NCI-H82 treated with DMSO at 0.1 percent for 48 hours (cell line): ENCODE measurements at regions not wholly inside any gene's neighbourhood (a gene's known extent, or its start where the extent isn't known, plus 50 kb on each side); places are given as distances from the start of the nearest gene placed in this dataset.
"Not testable (repeated sequence)": the region's sequence is repeated elsewhere in the genome, so short reads cannot be mapped to it uniquely, and the experiment has no call there.

Source experiments
- DNase-seq: peaks from one replicate; lab custom pipeline; 2025; ENCODE audit not compliant: unreplicated experiment; lab: John Stamatoyannopoulos, UW

DNA sequence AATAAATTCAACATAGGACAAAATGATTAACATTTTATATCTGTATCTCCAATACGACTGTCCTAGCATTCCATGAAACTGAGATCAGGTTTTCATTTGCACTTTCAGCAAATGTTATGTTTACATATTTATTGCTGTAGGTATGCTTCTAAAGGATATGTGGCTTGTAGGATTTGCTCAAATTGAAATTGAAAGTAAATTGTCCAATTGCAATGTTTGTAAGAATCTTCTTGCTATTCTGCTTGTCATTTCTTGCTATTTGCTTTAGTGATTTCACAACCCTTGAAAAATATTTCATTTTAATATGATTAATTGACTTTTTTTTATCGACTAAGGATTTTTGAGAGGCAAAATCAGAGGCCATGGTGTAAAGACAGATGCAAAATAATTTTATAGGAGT lies 904.2 kb upstream of the RAG2 start:
- no peak for DNase-seq

DNA sequence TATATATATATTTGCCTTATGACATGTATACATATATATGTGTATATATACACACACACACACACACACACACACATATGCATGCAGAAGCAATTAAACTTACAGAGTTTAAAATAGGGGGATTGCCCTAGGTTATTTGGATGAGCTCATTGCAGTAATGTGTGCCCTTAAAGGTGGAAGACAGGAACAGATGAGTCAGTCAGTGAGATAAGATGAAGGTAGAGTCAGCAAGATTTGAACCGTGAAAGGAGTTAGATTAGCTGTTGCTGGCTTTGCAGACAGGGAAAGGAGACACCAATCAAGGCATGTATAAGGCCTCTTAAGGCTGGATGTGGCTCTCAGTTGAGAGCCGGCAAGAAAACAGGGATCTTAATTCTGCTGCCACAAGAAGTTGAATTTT lies 902.4 kb upstream of the RAG2 start:
- no peak for DNase-seq

GRCh38 chr11:37497326-37497725 lies 899.3 kb upstream of the RAG2 start:
- no peak for DNase-seq

GRCh38 chr11:37496201-37496600 lies 898.2 kb upstream of the RAG2 start:
- no peak for DNase-seq

DNA sequence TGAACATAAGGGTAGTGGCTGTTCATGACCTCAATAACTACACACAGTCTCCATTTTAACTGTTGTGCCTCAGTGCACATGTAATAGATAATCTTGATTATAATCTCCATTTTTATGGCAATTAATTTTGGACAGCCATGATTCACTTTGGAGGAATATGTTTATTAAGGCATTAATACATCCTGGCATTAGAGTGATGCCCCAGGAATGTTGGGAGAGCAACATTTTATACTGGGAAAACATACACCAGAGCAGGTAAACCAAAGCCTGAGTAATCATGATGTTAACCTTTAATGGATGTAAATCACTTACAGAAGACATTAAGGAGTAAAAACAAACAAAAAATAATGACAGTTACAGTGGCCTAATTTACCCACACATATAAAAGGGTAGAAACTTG lies 886.3 kb upstream of the RAG2 start:
- no peak for DNase-seq

DNA sequence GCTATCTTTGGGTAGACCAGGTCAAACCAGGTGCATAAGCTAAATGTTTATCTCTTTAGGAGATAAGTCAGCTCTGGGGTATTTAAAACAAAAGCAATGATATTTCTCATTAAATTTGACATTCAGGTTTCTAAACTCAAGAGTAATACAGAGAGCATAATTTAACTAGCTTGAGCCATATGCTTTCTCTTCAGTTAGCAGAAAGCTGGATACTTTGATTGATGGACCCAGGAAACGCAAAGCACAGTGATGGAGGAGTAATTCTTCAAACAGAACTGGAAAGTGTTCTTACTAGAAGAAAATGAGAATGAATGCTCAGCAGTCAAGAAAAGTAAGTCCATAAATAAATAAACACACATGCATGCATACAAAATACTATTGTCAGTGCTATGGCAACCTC lies 885.7 kb upstream of the RAG2 start:
- no peak for DNase-seq

GRCh38 chr11:37474889-37475288 lies 876.9 kb upstream of the RAG2 start:
- DNase-seq = no peak

DNA sequence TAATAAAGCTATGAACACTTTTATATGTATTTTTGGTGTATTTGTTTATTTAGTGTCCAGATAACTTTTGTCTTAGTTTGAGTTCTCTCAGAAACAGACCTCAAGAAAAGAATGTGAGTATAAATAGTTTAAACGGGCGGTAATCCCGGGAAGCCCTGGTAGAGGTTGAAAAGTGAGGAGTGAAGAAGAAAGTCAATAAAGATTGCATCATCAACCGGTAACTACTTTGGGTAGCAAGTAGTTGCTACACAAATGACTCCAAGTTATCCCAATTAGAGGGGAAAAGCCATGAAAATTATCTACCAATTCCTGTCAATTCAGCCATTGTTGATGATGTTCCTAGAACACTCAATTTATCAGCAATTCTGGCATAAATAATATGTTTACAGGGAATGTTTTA lies 870.3 kb upstream of the RAG2 start:
- DNase-seq = no peak

DNA sequence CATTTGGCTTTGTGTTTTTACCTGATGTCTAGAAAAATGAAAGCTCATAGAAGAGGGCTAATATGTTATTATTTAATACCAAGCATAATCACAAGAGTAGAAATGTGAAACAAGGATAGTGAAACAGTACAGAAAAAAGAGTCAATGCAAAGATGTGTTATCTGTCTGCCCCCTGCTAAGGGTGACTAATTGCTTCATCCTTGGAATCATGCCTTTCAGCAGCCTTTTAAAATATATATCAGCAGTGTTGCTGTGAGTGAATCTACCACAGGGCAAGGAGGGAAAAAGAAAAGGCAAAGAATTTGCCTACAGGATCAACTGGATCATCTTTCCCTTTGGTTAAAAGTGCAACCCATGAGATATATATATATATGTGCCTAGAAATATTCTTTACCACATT lies 867.2 kb upstream of the RAG2 start:
- no peak for DNase-seq

GRCh38 chr11:37459456-37459855 lies 861.4 kb upstream of the RAG2 start:
- DNase-seq = no peak

- DNase-seq = no peak
These were observed 858.7 kb upstream of the RAG2 start for GRCh38 chr11:37456746-37457145.

DNA sequence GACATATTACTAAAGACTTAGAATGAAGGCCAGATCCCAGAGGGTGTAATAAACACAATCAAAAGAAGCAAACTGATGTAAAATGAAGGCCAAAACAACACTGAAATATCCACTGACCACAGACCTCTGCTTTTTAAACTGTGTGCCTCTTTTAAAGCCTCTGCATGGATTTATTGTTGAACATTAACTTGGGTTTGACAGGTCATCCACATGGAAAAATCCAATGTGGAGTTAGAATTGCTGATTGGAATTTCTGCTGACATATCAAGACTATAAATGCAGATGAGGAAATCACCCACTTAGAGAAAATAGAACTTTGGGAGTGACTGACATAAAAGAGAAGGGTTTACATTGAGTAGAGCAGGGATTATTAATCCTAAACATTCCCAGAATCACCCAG lies 853.9 kb upstream of the RAG2 start:
- no peak for DNase-seq

- no peak for DNase-seq
These were observed 852.6 kb upstream of the RAG2 start for GRCh38 chr11:37450613-37451012.

GRCh38 chr11:37449146-37449545 lies 851.1 kb upstream of the RAG2 start:
- peak; percentile 3 for DNase-seq

DNA sequence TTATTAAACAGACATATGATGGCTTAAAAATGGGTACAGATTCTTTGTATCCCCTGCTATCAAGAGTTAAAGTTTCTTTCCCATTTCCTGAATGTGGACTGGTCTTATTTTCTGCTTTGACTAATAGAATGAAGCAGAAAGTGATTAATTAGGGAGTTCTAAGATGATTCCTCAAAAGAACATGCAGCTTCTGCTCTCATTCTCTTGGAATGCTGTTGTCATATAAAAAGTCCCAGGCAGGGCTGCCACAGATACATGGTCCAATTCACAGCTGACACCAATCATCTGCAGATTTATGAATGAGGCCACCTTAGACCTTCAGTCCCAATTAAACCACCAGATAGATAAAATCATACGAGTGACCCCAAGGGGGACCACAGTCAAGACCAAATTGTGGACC lies 844.5 kb upstream of the RAG2 start:
- DNase-seq = no peak

- not testable (repeated sequence) for DNase-seq
These were observed 833.7 kb upstream of the RAG2 start for GRCh38 chr11:37431633-37432230.

DNA sequence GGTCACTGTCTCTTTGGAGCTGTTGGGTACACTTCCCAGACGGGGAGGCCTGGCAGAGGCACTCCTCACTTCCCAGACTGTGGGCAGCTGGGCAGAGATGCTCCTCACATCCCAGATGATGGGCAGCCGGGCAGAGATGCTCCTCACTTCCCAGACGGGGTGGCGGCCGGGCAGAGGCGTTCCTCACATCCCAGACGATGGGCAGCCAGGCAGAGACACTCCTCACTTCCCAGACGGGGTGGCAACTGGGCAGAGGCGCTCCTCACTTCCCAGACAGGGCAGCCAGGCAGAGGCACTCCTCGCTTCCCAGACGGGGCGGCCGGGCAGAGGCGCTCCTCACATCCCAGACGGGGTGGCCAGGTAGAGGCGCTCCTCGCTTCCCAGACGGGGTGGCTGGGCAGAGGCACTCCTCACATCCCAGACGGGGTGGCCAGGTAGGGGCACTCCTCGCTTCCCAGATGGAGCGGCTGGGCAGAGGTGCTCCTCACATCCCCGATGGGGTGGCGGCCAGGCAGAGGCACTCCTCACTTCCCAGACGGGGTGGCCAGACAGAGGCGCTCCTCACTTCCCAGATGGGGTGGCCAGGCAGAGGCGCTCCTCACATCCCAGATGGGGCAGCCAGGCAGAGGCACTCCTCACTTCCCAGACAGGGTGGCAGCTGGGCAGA lies 833.1 kb upstream of the RAG2 start:
- not testable (repeated sequence) for DNase-seq

- no peak for DNase-seq
These were observed 824.5 kb upstream of the RAG2 start for GRCh38 chr11:37422511-37422910.

DNA sequence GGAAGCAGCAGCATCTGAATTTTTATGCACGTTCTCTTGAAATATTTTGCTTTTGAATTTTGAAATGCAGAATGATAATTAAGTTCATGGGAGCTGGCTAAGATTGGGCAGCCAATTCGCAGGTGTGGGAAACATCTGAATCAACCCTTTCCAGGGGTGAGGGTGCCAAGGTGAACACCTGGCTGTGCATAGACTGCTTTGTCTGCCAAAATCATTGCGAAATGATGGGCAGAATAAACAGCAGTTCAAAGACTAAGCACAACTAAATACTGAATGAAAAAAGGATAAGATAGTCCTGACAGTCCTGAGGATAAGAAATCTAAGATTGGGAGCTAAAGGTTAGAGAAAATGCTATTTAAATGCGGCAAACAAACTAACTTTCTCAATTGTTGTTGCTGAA lies 813.3 kb upstream of the RAG2 start:
- DNase-seq = no peak

DNA sequence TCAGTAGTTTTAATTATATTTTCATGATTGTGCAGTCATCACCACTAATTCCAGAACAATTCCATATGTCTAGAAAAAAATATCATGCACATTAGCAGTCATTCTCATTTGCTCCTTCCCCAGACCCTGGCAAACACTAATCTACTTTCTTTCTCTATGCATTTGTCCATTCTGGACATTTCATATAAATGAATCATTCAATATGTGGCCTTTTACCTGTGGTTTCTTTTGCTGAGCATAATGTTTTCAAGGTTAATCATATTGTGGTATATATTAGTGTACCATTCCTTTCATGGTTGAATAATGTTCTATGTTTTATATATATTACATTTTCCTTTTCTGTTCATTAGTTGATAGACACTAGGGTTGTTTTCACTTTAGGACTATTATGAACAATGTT lies 811.1 kb upstream of the RAG2 start:
- no peak for DNase-seq

DNA sequence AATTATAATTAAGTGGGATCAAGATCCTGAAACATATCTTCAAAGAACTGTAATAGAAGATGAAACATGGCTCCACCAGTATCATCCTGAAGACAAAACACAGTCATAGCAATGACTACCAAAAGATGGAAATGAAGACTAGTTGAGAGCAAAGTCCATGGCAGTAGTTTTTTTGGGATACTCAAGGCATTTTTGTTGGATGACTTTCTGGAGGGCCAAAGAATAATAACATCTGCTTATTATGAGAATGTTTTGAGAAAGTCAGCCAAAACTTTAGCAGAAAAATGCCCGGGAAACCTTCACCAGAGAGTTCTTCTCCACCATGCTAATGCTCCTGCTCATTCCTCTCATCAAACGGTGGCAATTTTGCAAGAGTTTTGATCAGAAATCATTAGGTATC lies 809.4 kb upstream of the RAG2 start:
- DNase-seq = no peak

DNA sequence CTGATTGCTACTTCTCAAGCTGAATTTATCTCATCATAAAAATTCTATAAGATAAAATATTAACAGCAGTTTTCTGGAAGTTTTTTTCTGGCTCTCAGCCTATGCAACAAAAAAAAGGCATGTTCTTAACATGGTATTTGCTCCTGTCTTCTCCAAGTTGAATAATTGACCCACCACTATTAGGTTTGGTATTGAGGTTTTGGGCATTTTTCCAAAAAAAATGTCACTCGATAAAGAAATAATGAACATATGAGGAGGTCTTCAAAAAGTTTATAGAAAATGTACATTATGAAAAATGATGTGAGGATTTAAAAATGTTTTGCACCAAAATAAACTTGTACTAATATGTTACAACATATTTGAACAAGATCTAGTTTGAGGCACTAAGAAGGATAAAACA lies 808.6 kb upstream of the RAG2 start:
- no peak for DNase-seq

DNA sequence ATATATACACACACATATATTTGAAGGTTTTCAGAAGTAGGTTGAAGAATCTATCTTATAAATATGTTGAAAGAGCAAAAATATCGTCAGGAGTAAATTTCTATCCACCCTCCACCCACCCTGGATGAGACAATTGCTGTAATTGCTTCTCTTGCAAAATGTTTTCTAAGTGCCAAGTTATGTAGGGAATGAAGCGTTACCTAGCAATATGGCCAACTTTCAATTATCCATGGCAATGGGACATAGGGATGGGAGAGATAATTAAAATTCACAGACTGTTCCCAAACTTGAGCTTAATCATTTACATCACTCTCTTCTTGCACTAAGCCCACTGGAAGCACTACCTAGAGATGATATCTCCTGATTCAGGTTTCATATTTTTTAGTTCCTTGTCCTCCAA lies 806.2 kb upstream of the RAG2 start:
- no peak for DNase-seq
